Smooth muscle cell (in vitro differentiated cells): ENCODE measurements at regions not wholly inside any gene's neighbourhood (a gene's known extent, or its start where the extent isn't known, plus 50 kb on each side); places are given as distances from the start of the nearest gene placed in this dataset.

Experiments
- DNase-seq: peaks from one replicate; lab custom pipeline; 2025; ENCODE audit not compliant: unreplicated experiment; lab: John Stamatoyannopoulos, UW
- H2AFZ ChIP-seq: fragments of 200-600 bp; sonication (generic); 2 replicates; pipeline ENCODE4 v1.6.0; 2016; ENCODE audit warnings: antibody characterized with exemption, low read depth, mild to moderate bottlenecking
- H3F3A ChIP-seq: fragments of 200-600 bp; sonication (generic); 2 replicates; pipeline ENCODE4 v1.6.0; 2017; ENCODE audit warnings: antibody characterized with exemption, low read depth
- H3K27ac ChIP-seq: fragments of 200-600 bp; sonication (generic); 2 replicates; pipeline ENCODE4 v1.5.1; 2016; ENCODE audit warnings: low read depth, mild to moderate bottlenecking
- H3K27me3 ChIP-seq: fragments of 200-600 bp; sonication (generic); 2 replicates; pipeline ENCODE4 v1.6.1; 2016; ENCODE audit warnings: low read depth, mild to moderate bottlenecking
- H3K36me3 ChIP-seq: fragments of 200-600 bp; sonication (generic); 2 replicates; pipeline ENCODE4 v1.5.1; 2016; ENCODE audit warnings: low read depth
- H3K4me1 ChIP-seq: fragments of 200-600 bp; sonication (generic); 2 replicates; pipeline ENCODE4 v1.5.1; 2016; ENCODE audit warnings: low read depth
- H3K4me2 ChIP-seq: fragments of 200-600 bp; sonication (generic); 2 replicates; pipeline ENCODE4 v1.6.0; 2016; ENCODE audit warnings: mild to moderate bottlenecking
- H3K4me3 ChIP-seq: fragments of 200-600 bp; sonication (generic); 2 replicates; pipeline ENCODE4 v1.5.1; 2016; ENCODE audit warnings: mild to moderate bottlenecking
- H3K79me2 ChIP-seq: fragments of 200-600 bp; sonication (generic); 2 replicates; pipeline ENCODE4 v1.6.0; 2016; ENCODE audit warnings: low read depth, mild to moderate bottlenecking
- H3K9ac ChIP-seq: fragments of 200-600 bp; sonication (generic); 2 replicates; pipeline ENCODE4 v1.6.0; 2016; ENCODE audit warnings: low read depth
- H3K9me3 ChIP-seq: fragments of 200-600 bp; sonication (generic); replicated peaks from 2 replicates; pipeline ENCODE4 v1.5.1; 2016; ENCODE audit warnings: low read depth
- H4K20me1 ChIP-seq: fragments of 200-600 bp; sonication (generic); 2 replicates; pipeline ENCODE4 v1.6.0; 2016; ENCODE audit warnings: low read depth
- CTCF ChIP-seq: fragments of 200-600 bp; sonication (generic); IDR thresholded peaks from 2 replicates; pipeline ENCODE4 v1.5.1; 2017; ENCODE audit warnings: borderline replicate concordance, mild to moderate bottlenecking, antibody characterized with exemption; ENCODE audit not compliant: insufficient read depth, poor library complexity, severe bottlenecking
- WGBS: methylation state at CpG from one replicate; pipeline ENCODE4 v1.1.7; 2016; ENCODE audit warnings: low lambda C conversion rate; 5-methylcytosine and 5-hydroxymethylcytosine counted together

DNA sequence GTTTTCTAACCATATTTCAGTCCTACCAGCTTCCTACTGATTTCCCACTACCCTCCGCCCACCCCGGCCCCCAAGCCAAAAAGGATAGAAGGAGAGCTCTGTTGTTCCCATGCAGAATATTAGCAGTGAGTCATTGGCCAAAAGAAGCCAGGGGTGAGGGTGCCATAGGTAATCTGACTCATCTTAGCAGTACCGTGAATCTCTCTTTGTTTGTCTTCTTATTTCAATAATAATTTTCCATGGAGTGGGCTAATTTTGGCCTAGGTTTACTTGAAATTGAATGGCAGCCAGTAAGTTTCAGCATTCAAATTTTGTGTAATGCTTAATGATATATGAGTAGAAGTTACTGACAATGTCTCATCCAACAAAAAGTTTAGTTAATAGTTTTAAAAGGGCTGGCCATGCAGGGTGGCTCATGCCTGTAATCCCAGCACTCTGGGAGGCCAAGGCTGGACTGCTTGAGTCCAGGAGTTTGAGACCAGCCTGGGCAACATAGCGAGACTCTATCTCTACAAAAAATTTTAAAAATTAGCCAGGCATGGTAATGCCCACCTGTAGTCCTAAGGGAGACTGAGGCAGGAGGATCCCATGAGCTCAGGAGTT is 74.2 kb downstream of the C9orf152 start:
- 78% methylated on average over 4 of the region's 4 CpGs for WGBS
- no peaks in the 10 kb centered on the region for H3F3A ChIP-seq
- H3K9ac ChIP-seq, result no peak overlapping the region
- no peak overlapping the region for H3K4me2 ChIP-seq
- peaks cover 94% of the 10 kb centered on the region for H4K20me1 ChIP-seq
- peaks cover 64% of the 10 kb centered on the region for H3K79me2 ChIP-seq
- peak overlapping the region; percentile 34 for H3K27ac ChIP-seq
- H3K4me1 ChIP-seq, result peaks cover 24% of the 10 kb centered on the region
- H3K27me3 ChIP-seq, result no peaks in the 10 kb centered on the region
- DNase-seq, result no peak
- no peak overlapping the region for H2AFZ ChIP-seq
- no peak for TF ChIP-seq CTCF
- no peaks in the 10 kb centered on the region for H3K9me3 ChIP-seq
- no peak overlapping the region for H3K4me3 ChIP-seq
- H3K36me3 ChIP-seq, result no peaks in the 10 kb centered on the region

- Histone ChIP-seq H3K27me3 (no peaks in the 10 kb centered on the region), H3K4me2 (no peak overlapping the region), H3F3A (no peaks in the 10 kb centered on the region), H4K20me1 (peaks cover 96% of the 10 kb centered on the region), H3K9ac (no peak overlapping the region), H3K9me3 (no peaks in the 10 kb centered on the region), H2AFZ (no peak overlapping the region), H3K4me1 (peaks cover 12% of the 10 kb centered on the region), H3K79me2 (peaks cover 64% of the 10 kb centered on the region), H3K36me3 (peaks cover 3% of the 10 kb centered on the region), H3K4me3 (no peak overlapping the region), H3K27ac (no peak overlapping the region)
- DNase-seq, result no peak
- TF ChIP-seq CTCF, result no peak
- 72% methylated on average over 1 of the region's 1 CpG for WGBS
These were observed 72.1 kb downstream of the C9orf152 start for GRCh38 chr9:110135846-110136245.

GRCh38 chr9:110136802-110137201 is 71.2 kb downstream of the C9orf152 start:
- no peaks in the 10 kb centered on the region for H3K27me3 ChIP-seq
- H2AFZ ChIP-seq, result no peak overlapping the region
- H3K9ac ChIP-seq, result no peak overlapping the region
- H3K4me2 ChIP-seq, result no peak overlapping the region
- H3F3A ChIP-seq, result peaks cover 8% of the 10 kb centered on the region
- peaks cover 65% of the 10 kb centered on the region for H3K79me2 ChIP-seq
- WGBS, result 98% methylated on average over 11 of the region's 11 CpGs
- H3K9me3 ChIP-seq, result no peaks in the 10 kb centered on the region
- peaks cover 3% of the 10 kb centered on the region for H3K36me3 ChIP-seq
- TF ChIP-seq CTCF, result no peak
- peaks cover 4% of the 10 kb centered on the region for H3K4me1 ChIP-seq
- no peak for DNase-seq
- peaks cover 96% of the 10 kb centered on the region for H4K20me1 ChIP-seq
- no peak overlapping the region for H3K27ac ChIP-seq
- no peak overlapping the region for H3K4me3 ChIP-seq

DNA sequence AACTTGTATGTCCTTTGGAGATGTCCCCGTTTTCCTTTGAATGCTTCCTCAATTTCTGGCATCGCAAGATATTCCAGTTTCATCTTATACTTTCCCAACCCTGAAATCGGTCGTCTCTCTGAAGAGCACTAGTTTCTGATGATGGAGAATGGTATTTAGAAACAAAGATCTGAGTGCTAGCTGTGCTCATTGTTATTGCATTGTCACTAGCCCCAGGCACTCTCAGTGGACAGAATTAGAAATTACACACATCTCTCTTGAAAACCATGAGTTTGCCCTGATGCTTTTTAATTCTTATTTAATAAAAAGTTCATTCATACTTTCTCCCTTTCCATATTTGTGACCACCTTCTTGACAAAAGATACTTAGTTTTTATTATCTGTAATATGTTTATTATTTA is 67.7 kb downstream of the C9orf152 start:
- no peak for DNase-seq
- peaks cover 99% of the 10 kb centered on the region for H4K20me1 ChIP-seq
- H3K4me3 ChIP-seq, result no peak overlapping the region
- no peak for TF ChIP-seq CTCF
- 91% methylated on average over 4 of the region's 4 CpGs for WGBS
- no peak overlapping the region for H2AFZ ChIP-seq
- H3K79me2 ChIP-seq, result peaks cover 75% of the 10 kb centered on the region
- peaks cover 8% of the 10 kb centered on the region for H3F3A ChIP-seq
- H3K9me3 ChIP-seq, result no peaks in the 10 kb centered on the region
- H3K27me3 ChIP-seq, result no peaks in the 10 kb centered on the region
- H3K4me1 ChIP-seq, result no peaks in the 10 kb centered on the region
- no peak overlapping the region for H3K4me2 ChIP-seq
- peak overlapping the region; percentile 74 for H3K27ac ChIP-seq
- H3K36me3 ChIP-seq, result peaks cover 3% of the 10 kb centered on the region
- H3K9ac ChIP-seq, result no peak overlapping the region
